GM21390 (cell line): ENCODE measurements at regions not wholly inside any gene's neighbourhood (a gene's known extent, or its start where the extent isn't known, plus 50 kb on each side); places are given as distances from the start of the nearest gene placed in this dataset.

Experiments
- ATAC-seq: cut with Tn5 transposase; IDR thresholded peaks from one replicate; pipeline ENCODE4 v1.9.1; 2021; ENCODE audit not compliant: unreplicated experiment

DNA sequence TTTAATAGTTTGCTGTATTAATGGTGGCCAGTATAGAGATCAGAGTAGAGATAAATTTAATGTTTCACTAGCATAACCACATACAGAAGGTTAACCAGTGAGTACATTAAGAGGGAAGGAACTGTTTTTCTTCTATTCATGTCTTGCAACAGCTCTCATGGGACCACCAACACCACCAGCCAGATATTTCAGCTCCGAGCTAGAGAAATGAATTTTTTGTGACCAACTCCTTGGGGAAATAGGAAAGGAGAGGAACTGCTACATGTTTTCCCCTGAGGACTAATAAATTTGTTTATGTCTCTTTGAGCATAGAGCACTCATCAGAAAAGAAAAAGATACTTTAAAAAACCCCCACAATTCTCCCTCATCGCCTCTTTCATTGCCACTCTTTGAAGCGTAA, 247.5 kb downstream of the MBNL1 start:
- ATAC-seq: no peak

DNA sequence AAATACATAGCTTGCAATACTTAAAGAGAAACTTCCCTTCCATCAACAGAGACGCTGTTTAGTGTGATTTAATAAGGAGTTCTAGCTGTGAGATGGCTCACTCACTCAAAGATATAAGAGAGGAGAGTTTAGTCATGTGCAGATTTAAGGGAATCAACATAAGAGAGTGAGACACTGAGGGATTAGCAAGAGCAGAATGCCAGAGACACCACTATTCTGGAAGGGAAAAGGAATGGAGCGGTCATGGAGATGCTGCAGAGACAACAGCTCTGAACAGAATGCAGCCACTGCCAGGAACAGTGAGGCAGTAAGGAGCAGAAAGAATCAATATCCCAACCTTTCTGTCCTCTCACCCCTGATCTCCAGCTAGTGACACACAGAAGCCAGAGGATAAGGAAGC, 248.8 kb downstream of the MBNL1 start:
- ATAC-seq: no peak

DNA sequence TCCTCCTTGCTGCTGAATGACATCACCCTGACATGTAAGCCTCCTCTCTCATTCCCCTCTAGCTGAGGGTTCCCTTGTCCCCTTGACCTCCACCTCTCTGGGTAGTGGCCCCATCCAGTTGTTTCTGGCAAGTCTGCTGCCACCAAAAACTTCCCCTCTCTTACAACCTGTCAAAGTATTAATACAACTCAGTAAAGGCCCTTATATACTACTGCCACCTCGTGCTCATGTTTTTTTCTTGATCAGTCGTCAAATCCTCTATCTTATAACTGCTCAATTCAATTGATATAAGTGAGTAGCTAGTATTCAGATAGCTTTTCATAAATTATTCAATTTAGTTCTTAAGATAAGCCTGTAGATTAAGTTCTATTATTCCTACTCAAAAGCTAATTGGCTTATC, 249.6 kb downstream of the MBNL1 start:
- no peak for ATAC-seq

- ATAC-seq: peak; percentile 66
Measured at GRCh38 chr3:152519376-152519775, 250.6 kb downstream of the MBNL1 start.

DNA sequence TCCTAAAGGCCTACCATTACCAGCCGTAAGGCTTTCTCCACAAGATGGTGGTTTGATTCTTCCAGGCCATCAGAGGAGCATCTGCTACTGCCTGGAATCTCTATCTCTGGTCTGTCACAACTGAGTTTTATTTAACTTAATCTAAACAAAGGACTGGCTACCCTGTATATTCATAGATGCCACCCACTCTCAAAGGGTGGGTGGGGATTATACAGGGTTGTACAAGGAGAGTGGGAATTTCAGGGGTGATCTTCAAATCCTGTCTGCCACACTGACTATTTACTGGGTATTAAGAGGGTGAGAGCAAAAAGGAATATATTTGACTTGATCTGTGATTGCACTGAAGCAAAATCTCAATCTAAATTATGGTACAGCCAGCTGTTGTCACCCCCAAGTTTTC, 253.3 kb downstream of the MBNL1 start:
- ATAC-seq: no peak

- peak; percentile 77 for ATAC-seq
Measured at GRCh38 chr3:152524198-152525140, 255.7 kb downstream of the MBNL1 start.

DNA sequence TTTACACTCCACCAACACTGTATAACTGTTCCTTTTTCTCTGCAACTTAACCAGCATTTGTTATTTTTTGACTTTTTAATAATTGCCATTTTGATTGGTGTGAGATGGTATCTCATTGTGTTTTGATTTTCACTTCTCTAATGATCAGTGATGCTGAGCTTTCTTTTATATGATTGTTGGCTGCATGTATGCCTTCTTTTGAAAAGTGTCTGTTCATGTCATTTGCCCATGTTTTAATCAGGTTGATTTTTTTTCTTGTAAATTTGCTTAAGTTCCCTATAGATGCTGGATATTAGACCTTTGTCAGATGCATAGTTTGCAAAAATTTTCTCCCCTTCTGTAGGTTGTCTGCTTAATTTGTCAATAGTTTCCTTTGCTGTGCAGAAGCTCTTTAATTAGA, 263.0 kb downstream of the MBNL1 start:
- no peak for ATAC-seq

- no peak for ATAC-seq
Measured at GRCh38 chr3:152538518-152538917, 269.8 kb downstream of the MBNL1 start.

GRCh38 chr3:152539191-152539764, 270.5 kb downstream of the MBNL1 start:
- no peak for ATAC-seq

DNA sequence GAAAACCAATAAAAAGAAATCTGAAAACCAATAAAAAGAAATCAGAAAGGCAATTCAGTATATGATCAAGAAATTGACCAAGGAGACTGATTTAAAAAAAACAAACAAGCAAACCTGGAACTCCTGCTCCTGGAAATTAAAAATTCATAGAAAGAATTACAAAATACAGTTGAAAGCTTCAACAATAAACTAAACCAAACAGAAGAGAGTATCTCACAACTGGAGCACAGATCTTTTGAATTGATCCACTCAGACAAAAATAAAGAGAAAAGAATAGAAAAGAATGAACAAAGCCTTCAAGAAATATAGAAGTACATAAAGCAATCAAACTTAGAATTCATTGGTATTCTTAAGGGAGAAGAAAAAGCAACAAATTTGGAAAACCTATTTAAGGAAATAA, 271.4 kb downstream of the MBNL1 start:
- ATAC-seq: no peak

- no peak for ATAC-seq
Measured at GRCh38 chr3:152547153-152547552, 278.4 kb downstream of the MBNL1 start.

DNA sequence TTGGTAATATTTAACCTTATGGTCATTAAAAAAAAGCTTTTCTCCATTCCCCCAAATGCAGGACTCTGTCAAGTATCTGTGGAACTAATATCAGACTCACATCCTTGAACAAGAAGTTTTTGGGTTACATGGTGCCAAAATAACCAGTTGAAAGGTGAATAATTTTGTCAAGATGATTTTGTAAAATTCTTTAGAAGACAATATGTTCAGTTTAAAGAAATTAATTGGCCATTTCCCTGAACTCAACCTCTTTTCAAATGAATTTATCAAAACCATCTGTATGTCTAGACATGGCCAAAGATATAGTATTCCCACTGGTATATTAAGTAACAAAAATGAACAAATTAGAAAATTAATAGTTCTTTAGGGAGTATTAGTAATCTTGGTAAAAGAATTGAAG, 280.5 kb downstream of the MBNL1 start:
- no peak for ATAC-seq

DNA sequence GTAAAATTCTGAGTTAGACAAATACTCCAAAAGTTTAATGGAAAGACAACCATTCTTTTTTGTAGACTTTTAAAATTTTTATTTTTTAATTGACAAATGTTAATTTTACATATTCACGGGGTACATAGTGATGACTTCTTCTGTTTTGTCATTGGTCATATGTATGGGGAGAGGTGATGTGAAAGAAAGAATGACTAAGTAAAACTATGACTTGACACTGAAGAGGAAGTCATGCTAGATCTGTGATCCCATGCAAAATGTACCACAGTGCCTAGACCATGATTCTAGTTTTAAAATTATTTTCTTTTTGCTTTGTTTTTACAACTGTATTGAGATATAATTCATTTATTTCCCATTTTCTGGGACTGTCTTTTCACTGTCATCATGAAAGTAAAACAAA, 281.6 kb downstream of the MBNL1 start:
- ATAC-seq: no peak

DNA sequence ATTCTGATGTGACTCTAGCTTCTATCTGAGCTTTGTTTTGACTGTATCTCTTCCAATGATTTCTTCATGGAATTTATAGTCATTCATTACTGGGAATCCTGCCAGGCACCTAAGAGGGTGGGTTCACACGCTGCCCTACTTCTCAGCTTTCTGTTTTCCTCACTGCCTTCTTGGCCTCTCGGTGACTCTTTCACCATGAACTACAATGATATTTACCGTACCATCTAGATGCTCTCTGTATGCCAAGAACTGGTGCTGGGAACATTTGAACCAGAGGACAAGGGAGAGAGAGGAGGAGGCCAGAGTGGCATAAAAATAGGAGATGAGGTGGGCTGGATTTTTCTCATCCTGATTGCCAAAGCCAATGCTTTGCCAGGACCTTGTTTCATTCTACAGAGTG, 280.0 kb upstream of the P2RY1 start:
- ATAC-seq: no peak

- ATAC-seq: no peak
Measured at GRCh38 chr3:152555666-152556291, 279.2 kb upstream of the P2RY1 start.

DNA sequence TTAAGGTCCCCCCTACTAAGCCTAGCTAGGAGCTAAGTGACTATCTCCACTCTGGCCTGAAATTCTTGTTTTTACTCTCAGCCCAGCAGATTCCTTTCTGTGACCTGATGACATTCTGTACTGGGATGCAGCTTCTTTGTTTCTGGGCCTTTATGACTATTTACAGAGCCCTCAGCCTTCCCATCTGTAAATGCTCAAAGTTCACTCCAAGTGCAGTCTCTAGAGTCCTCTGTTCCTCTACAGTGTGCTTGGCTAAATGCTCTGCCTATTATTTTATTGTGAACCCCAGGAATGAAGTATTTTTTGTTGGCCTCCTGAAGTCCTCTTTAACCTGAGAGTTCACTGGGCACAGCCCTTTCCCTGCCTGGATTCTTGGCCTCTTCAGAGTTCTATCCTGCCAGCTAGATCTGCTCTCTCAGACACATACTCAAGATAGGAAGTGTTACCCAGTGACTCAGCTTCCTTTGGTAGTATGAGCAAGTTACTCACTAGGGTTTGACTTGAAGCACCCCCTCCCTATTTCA, 278.1 kb upstream of the P2RY1 start:
- peak; percentile 82 for ATAC-seq

DNA sequence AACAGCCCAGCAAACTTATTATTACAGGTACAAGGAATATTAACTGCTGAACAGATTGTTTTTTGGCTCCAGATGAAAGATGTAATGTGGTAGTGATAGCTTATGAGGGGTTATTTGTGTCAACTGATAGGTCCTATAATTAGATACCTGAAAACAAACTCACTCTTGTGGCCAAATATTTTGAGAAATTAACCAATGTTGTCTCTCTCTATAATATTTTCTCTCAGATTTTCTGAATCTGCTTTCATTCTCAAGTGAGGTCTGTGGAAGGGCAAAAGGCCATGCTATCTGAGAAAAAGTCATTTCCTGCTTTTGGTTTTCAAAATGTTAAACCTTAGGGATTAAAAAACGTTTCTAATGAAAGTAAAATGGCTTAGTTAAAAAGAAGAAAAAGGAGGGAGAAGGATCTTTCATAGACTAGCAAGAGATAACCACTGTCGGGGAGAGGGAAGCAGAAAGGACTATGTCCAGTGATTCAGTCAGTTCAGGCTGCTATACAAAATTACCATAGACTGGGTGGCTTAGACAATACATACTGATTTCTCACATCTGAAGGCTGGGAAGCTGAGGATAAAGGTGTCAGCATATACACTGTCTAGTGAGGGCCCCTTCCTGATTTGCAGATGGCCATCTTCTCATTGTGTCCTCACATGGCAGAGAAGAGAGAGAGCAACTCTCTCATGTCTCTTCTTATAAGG, 277.5 kb upstream of the P2RY1 start:
- peak; percentile 76 for ATAC-seq

- no peak for ATAC-seq
Measured at GRCh38 chr3:152558386-152558785, 276.5 kb upstream of the P2RY1 start.

GRCh38 chr3:152559246-152559645, 275.7 kb upstream of the P2RY1 start:
- ATAC-seq: no peak

- ATAC-seq: no peak
Measured at GRCh38 chr3:152564459-152564858, 270.5 kb upstream of the P2RY1 start.

GRCh38 chr3:152574461-152575079, 260.4 kb upstream of the P2RY1 start:
- peak; percentile 83 for ATAC-seq
